GM19372 (cell line): ENCODE measurements at regions not wholly inside any gene's neighbourhood (a gene's known extent, or its start where the extent isn't known, plus 50 kb on each side); places are given as distances from the start of the nearest gene placed in this dataset.

Source experiments
- ATAC-seq: cut with Tn5 transposase; IDR thresholded peaks from one replicate; pipeline ENCODE4 v1.9.1; 2021; ENCODE audit warnings: mild to moderate bottlenecking, low read depth, moderate library complexity; ENCODE audit not compliant: unreplicated experiment

GRCh38 chr3:106542101-106542769 is 673.4 kb upstream of the CBLB start:
- peak; percentile 57 for ATAC-seq

- ATAC-seq = no peak
Measured at GRCh38 chr3:106552351-106553043, 683.7 kb upstream of the CBLB start.

GRCh38 chr3:106560451-106560966 is 691.7 kb upstream of the CBLB start:
- no peak for ATAC-seq

GRCh38 chr3:106566277-106566676 is 697.5 kb upstream of the CBLB start:
- peak; percentile 96 for ATAC-seq

- no peak for ATAC-seq
Measured at GRCh38 chr3:106570426-106570825, 701.6 kb upstream of the CBLB start.

- ATAC-seq = no peak
Measured at GRCh38 chr3:106573605-106574004, 704.8 kb upstream of the CBLB start.

- no peak for ATAC-seq
Measured at GRCh38 chr3:106575029-106575428, 706.2 kb upstream of the CBLB start.

GRCh38 chr3:106577241-106577640 is 708.4 kb upstream of the CBLB start:
- no peak for ATAC-seq

GRCh38 chr3:106578911-106579310 is 710.1 kb upstream of the CBLB start:
- ATAC-seq = no peak

GRCh38 chr3:106582151-106582550 is 713.3 kb upstream of the CBLB start:
- no peak for ATAC-seq

GRCh38 chr3:106587551-106587950 is 718.7 kb upstream of the CBLB start:
- no peak for ATAC-seq

GRCh38 chr3:106588739-106589138 is 719.9 kb upstream of the CBLB start:
- ATAC-seq = no peak

- no peak for ATAC-seq
Measured at GRCh38 chr3:106589311-106589942, 720.6 kb upstream of the CBLB start.

GRCh38 chr3:106590216-106590615 is 721.4 kb upstream of the CBLB start:
- no peak for ATAC-seq

GRCh38 chr3:106593381-106593780 is 724.6 kb upstream of the CBLB start:
- ATAC-seq = no peak

GRCh38 chr3:106609666-106610301 is 741.0 kb upstream of the CBLB start:
- peak; percentile 97 for ATAC-seq

GRCh38 chr3:106610362-106610959 is 741.6 kb upstream of the CBLB start:
- no peak for ATAC-seq

GRCh38 chr3:106611116-106611515 is 742.3 kb upstream of the CBLB start:
- ATAC-seq = no peak

- no peak for ATAC-seq
Measured at GRCh38 chr3:106611841-106612240, 743.0 kb upstream of the CBLB start.

- ATAC-seq = no peak
Measured at GRCh38 chr3:106616556-106616955, 747.7 kb upstream of the CBLB start.

GRCh38 chr3:106617276-106617675 is 748.5 kb upstream of the CBLB start:
- no peak for ATAC-seq
